ENCODE measurements at regions not wholly inside any gene's neighbourhood (a gene's known extent, or its start where the extent isn't known, plus 50 kb on each side); places are given as distances from the start of the nearest gene placed in this dataset.
"Not testable (repeated sequence)": the region's sequence is repeated elsewhere in the genome, so short reads cannot be mapped to it uniquely, and the experiment has no call there.

DNA sequence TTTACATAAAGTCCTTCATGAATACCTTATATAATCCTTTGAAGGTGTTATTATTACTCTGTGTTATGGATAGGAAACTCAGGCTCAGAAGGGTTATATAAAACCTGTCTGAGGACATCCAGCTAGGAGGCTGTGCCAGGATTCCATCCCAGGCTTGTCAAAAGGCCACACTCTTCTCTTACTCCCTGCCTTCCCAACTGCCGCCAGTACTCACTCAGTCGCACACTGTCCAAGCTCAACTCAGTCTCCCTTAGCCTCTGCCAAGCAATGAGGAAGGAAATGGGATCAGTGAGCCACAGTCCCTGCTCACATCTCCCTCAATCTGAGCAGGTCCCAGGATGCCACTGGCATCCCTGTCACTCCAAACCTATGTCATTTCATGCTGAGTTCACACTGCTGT, 94.4 kb downstream of the NAV1 start:
- no peak for ATAC-seq (replicated peaks; ENCODE audit: extremely low read depth, poor library complexity, severe bottlenecking)
- Mint-ChIP-seq H3K4me3 (no peak overlapping the region), H3K9me3 (no peaks in the 10 kb centered on the region), H3K36me3 (ENCODE audit: insufficient read depth) (peaks cover 1% of the 10 kb centered on the region), H3K27me3 (no peaks in the 10 kb centered on the region), H3K27ac (ENCODE audit: low read depth) (no peak overlapping the region), H3K4me1 (no peaks in the 10 kb centered on the region)
- no peak for DNase-seq (ENCODE audit: low spot score in 2 of 2)

GRCh38 chr1:201633811-201634210, 94.9 kb downstream of the NAV1 start:
- Mint-ChIP-seq H3K4me1 (no peaks in the 10 kb centered on the region), H3K36me3 (ENCODE audit: insufficient read depth) (peaks cover 1% of the 10 kb centered on the region), H3K9me3 (no peaks in the 10 kb centered on the region), H3K4me3 (no peak overlapping the region), H3K27me3 (no peaks in the 10 kb centered on the region), H3K27ac (ENCODE audit: low read depth) (no peak overlapping the region)
- DNase-seq (ENCODE audit: low spot score in 2 of 2) (no peak), ATAC-seq (replicated peaks; ENCODE audit: extremely low read depth, poor library complexity, severe bottlenecking) (no peak)

DNA sequence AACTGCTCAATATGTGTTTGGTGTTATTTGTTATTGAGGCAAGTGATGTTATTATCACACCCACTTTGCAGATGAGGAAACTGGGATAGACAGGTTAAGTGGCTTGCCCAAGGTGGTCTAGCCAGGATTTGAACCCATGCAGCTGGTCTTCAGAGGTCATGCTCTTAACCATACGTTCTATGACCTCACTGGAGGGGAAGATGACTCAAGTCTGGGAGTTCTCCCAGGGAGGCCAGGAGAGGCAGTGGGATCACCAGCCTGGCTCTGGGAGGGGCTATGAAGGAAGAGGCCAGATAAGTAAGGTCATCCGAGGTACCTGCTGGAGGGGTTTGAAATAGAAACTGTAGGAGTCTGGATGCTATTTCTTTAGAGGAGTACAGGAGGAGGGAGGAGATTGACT, 95.3 kb downstream of the NAV1 start:
- Mint-ChIP-seq H3K4me3 (no peak overlapping the region), H3K4me1 (no peaks in the 10 kb centered on the region), H3K36me3 (ENCODE audit: insufficient read depth) (peaks cover 1% of the 10 kb centered on the region), H3K9me3 (no peaks in the 10 kb centered on the region), H3K27me3 (no peaks in the 10 kb centered on the region), H3K27ac (ENCODE audit: low read depth) (no peak overlapping the region)
- no peak for DNase-seq (ENCODE audit: low spot score in 2 of 2)
- no peak for ATAC-seq (replicated peaks; ENCODE audit: extremely low read depth, poor library complexity, severe bottlenecking)

- ATAC-seq (replicated peaks; ENCODE audit: extremely low read depth, poor library complexity, severe bottlenecking) (no peak), DNase-seq (ENCODE audit: low spot score in 2 of 2) (no peak)
- Mint-ChIP-seq H3K9me3 (no peaks in the 10 kb centered on the region), H3K27ac (ENCODE audit: low read depth) (no peak overlapping the region), H3K4me1 (no peaks in the 10 kb centered on the region), H3K27me3 (no peaks in the 10 kb centered on the region), H3K4me3 (no peak overlapping the region), H3K36me3 (ENCODE audit: insufficient read depth) (peaks cover 1% of the 10 kb centered on the region)
These were observed 97.2 kb downstream of the NAV1 start for GRCh38 chr1:201636097-201636496.

GRCh38 chr1:201636510-201636971, 97.6 kb downstream of the NAV1 start:
- no peak for DNase-seq (ENCODE audit: low spot score in 2 of 2)
- no peaks in the 10 kb centered on the region for H3K27me3 Mint-ChIP-seq
- peaks cover 1% of the 10 kb centered on the region for H3K36me3 Mint-ChIP-seq (ENCODE audit: insufficient read depth)
- H3K4me1 Mint-ChIP-seq: no peaks in the 10 kb centered on the region
- no peak overlapping the region for H3K27ac Mint-ChIP-seq (ENCODE audit: low read depth)
- no peak for ATAC-seq (replicated peaks; ENCODE audit: extremely low read depth, poor library complexity, severe bottlenecking)
- H3K9me3 Mint-ChIP-seq: no peaks in the 10 kb centered on the region
- no peak overlapping the region for H3K4me3 Mint-ChIP-seq

DNA sequence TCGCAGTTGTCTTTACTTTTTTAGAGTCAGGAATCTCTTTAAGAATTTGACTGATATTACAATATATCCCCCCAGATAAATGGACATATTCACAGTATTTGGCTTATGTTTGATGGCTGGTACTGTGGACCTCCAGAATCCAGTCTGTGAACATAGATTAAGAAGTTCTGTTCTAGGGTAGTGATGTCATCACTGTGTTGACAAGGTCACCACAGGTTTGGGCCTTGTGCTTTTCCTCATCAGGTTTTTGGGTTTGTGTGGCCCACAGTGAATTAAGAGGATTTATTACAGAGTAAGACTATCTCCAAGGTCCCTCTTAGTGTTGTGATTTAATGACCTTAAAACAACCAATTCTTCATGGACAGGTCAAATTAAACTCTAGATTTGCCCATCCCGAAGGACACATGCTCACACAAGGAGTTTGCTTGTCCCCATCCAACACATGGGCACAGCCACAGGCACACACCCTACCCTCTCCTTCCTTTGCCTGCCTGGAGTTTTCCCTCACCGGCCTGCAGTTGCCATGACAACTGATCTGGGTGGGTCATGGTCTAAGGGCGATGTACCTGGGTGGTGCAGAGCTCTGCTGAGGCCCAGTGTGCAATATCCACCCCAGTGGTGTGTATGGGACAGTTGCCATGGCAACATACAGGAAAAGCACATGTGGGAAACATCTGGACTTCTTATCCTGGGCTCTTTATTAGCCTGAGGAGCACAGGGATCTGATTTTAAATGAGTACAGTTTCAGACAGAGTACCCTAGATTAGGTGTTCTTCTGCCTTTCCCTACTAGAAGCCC, 98.6 kb downstream of the NAV1 start:
- no peak for ATAC-seq (replicated peaks; ENCODE audit: extremely low read depth, poor library complexity, severe bottlenecking)
- Mint-ChIP-seq H3K4me3 (no peak overlapping the region), H3K27me3 (peaks cover 9% of the 10 kb centered on the region), H3K9me3 (no peaks in the 10 kb centered on the region), H3K27ac (ENCODE audit: low read depth) (no peak overlapping the region), H3K4me1 (no peaks in the 10 kb centered on the region), H3K36me3 (ENCODE audit: insufficient read depth) (no peaks in the 10 kb centered on the region)
- DNase-seq (ENCODE audit: low spot score in 2 of 2): no peak

DNA sequence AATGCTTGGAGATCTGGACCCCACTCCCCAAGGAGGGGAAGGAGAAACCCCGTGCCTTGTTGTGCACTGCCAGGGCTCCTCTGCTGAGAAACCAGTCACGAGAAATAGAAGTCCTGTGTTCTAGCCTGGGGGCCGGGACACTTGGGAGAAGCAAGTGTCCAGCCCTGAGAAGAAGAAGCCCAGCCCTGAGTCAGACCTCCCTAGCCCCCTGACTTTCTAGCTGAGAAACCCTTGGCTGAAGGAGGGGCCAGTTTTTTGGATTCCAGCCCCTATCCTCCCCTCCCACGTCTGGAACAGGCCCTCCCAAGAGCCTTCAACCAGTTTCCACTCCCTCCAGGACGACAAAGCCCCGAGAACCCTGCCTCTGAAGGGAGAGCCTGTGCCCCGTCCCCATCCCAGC, 100.5 kb downstream of the NAV1 start:
- no peak for DNase-seq (ENCODE audit: low spot score in 2 of 2)
- H3K27me3 Mint-ChIP-seq: peaks cover 28% of the 10 kb centered on the region
- H3K9me3 Mint-ChIP-seq: no peaks in the 10 kb centered on the region
- no peak overlapping the region for H3K27ac Mint-ChIP-seq (ENCODE audit: low read depth)
- H3K4me3 Mint-ChIP-seq: no peak overlapping the region
- ATAC-seq (replicated peaks; ENCODE audit: extremely low read depth, poor library complexity, severe bottlenecking): no peak
- no peaks in the 10 kb centered on the region for H3K36me3 Mint-ChIP-seq (ENCODE audit: insufficient read depth)
- no peaks in the 10 kb centered on the region for H3K4me1 Mint-ChIP-seq

GRCh38 chr1:201639826-201640225, 100.9 kb downstream of the NAV1 start:
- no peak overlapping the region for H3K27ac Mint-ChIP-seq (ENCODE audit: low read depth)
- no peaks in the 10 kb centered on the region for H3K9me3 Mint-ChIP-seq
- H3K4me1 Mint-ChIP-seq: no peaks in the 10 kb centered on the region
- no peaks in the 10 kb centered on the region for H3K36me3 Mint-ChIP-seq (ENCODE audit: insufficient read depth)
- DNase-seq (ENCODE audit: low spot score in 2 of 2) (no peak), ATAC-seq (replicated peaks; ENCODE audit: extremely low read depth, poor library complexity, severe bottlenecking) (no peak)
- H3K27me3 Mint-ChIP-seq: peaks cover 32% of the 10 kb centered on the region
- no peak overlapping the region for H3K4me3 Mint-ChIP-seq

DNA sequence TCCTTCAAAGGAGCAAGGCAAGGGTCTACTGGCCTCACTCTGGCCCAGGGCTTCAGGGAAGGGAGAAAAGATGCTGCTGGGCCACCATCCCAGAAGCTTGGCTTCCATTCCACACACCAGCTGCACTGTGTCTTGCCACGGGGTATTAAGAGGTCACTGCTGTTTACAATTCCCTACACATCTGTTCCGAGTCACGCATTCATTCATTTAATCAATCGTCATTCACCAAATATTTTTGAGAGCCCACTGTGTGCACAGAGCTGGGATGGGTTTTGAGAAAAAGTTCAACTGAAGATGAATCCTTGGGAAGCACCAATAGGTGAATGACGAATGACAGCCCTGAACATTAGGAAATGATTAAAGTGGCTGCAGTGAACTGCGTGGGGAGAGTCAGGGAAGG, 101.7 kb downstream of the NAV1 start:
- Mint-ChIP-seq H3K27me3 (peaks cover 37% of the 10 kb centered on the region), H3K27ac (ENCODE audit: low read depth) (no peak overlapping the region), H3K4me3 (no peak overlapping the region), H3K9me3 (no peaks in the 10 kb centered on the region), H3K4me1 (no peaks in the 10 kb centered on the region), H3K36me3 (ENCODE audit: insufficient read depth) (no peaks in the 10 kb centered on the region)
- DNase-seq (ENCODE audit: low spot score in 2 of 2) (no peak), ATAC-seq (replicated peaks; ENCODE audit: extremely low read depth, poor library complexity, severe bottlenecking) (no peak)

GRCh38 chr1:201641524-201642253, 102.8 kb downstream of the NAV1 start:
- Mint-ChIP-seq H3K4me1 (no peaks in the 10 kb centered on the region), H3K9me3 (no peaks in the 10 kb centered on the region), H3K27me3 (peaks cover 48% of the 10 kb centered on the region), H3K36me3 (ENCODE audit: insufficient read depth) (no peaks in the 10 kb centered on the region), H3K4me3 (no peak overlapping the region), H3K27ac (ENCODE audit: low read depth) (no peak overlapping the region)
- ATAC-seq (replicated peaks; ENCODE audit: extremely low read depth, poor library complexity, severe bottlenecking) (no peak), DNase-seq (ENCODE audit: low spot score in 2 of 2) (no peak)

DNA sequence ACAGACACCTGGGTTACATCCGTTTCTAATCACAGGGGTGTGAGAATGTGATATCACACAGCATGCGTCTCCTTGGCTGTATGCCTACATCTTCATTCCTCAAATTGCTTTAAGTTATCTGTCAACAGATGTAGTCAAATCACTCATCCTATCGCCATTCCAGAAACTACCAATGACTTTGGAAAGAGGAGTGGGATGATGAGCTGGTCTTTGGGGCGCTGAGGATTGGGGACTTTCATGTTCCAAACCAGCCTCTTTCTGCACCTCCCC, 104.8 kb downstream of the NAV1 start:
- ATAC-seq (replicated peaks; ENCODE audit: extremely low read depth, poor library complexity, severe bottlenecking) (no peak), DNase-seq (ENCODE audit: low spot score in 2 of 2) (no peak)
- H3K4me3 Mint-ChIP-seq: no peak overlapping the region
- no peak overlapping the region for H3K27ac Mint-ChIP-seq (ENCODE audit: low read depth)
- H3K4me1 Mint-ChIP-seq: no peaks in the 10 kb centered on the region
- peaks cover 63% of the 10 kb centered on the region for H3K27me3 Mint-ChIP-seq
- no peaks in the 10 kb centered on the region for H3K9me3 Mint-ChIP-seq
- H3K36me3 Mint-ChIP-seq (ENCODE audit: insufficient read depth): no peaks in the 10 kb centered on the region

GRCh38 chr1:201644197-201644596, 105.3 kb downstream of the NAV1 start:
- H3K9me3 Mint-ChIP-seq: no peaks in the 10 kb centered on the region
- peaks cover 63% of the 10 kb centered on the region for H3K27me3 Mint-ChIP-seq
- no peaks in the 10 kb centered on the region for H3K4me1 Mint-ChIP-seq
- DNase-seq (ENCODE audit: low spot score in 2 of 2) (no peak), ATAC-seq (replicated peaks; ENCODE audit: extremely low read depth, poor library complexity, severe bottlenecking) (no peak)
- no peak overlapping the region for H3K4me3 Mint-ChIP-seq
- H3K36me3 Mint-ChIP-seq (ENCODE audit: insufficient read depth): no peaks in the 10 kb centered on the region
- no peak overlapping the region for H3K27ac Mint-ChIP-seq (ENCODE audit: low read depth)

DNA sequence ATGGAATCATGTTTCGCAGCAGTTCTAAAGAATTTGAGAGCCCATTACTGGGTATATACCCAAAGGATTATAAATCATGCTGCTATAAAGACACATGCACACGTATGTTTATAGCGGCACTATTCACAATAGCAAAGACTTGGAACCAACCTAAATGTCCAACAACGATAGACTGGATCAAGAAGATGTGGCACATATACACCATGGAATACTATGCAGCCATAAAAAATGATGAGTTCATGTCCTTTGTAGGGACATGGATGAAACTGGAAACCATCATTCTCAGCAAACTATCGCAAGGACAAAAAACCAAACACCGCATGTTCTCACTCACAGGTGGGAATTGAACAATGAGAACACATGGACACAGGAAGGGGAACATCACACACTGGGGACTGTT, 106.1 kb downstream of the NAV1 start:
- not testable (repeated sequence) for H3K4me3 Mint-ChIP-seq; H3K4me1 Mint-ChIP-seq; H3K36me3 Mint-ChIP-seq (ENCODE audit: insufficient read depth); DNase-seq (ENCODE audit: low spot score in 2 of 2); H3K9me3 Mint-ChIP-seq; ATAC-seq (replicated peaks; ENCODE audit: extremely low read depth, poor library complexity, severe bottlenecking); H3K27ac Mint-ChIP-seq (ENCODE audit: low read depth)
- H3K27me3 Mint-ChIP-seq: peaks cover 71% of the 10 kb centered on the region

All from central memory CD8-positive, alpha-beta T cell (primary cell).